BLaER1 (cell line): ENCODE measurements at regions not wholly inside any gene's neighbourhood (a gene's known extent, or its start where the extent isn't known, plus 50 kb on each side); places are given as distances from the start of the nearest gene placed in this dataset.

Source experiments
- H3K27ac ChIP-seq: shearing (Covaris generic); formaldehyde crosslinking; 2 replicates; pipeline ENCODE4 v1.8.1; 2022
- H3K27me3 ChIP-seq: shearing (Covaris generic); formaldehyde crosslinking; 2 replicates; pipeline ENCODE4 v1.8.1; 2022
- H3K36me3 ChIP-seq: shearing (Covaris generic); formaldehyde crosslinking; 2 replicates; pipeline ENCODE4 v1.8.1; 2022
- H3K4me1 ChIP-seq: shearing (Covaris generic); formaldehyde crosslinking; 2 replicates; pipeline ENCODE4 v1.8.1; 2022
- H3K4me2 ChIP-seq: shearing (Covaris generic); formaldehyde crosslinking; 2 replicates; pipeline ENCODE4 v1.8.1; 2022
- H3K4me3 ChIP-seq: shearing (Covaris generic); formaldehyde crosslinking; 2 replicates; pipeline ENCODE4 v1.8.1; 2022
- H3K9ac ChIP-seq: shearing (Covaris generic); formaldehyde crosslinking; 2 replicates; pipeline ENCODE4 v1.8.1; 2022
- H3K9me3 ChIP-seq: shearing (Covaris generic); formaldehyde crosslinking; 2 replicates; pipeline ENCODE4 v1.8.1; 2022
- H4K20me1 ChIP-seq: shearing (Covaris generic); formaldehyde crosslinking; 2 replicates; pipeline ENCODE4 v1.8.1; 2022
- Cebpa-rat ChIP-seq: shearing (Covaris generic); IDR thresholded peaks from 2 replicates; pipeline ENCODE4 v1.8.1; 2022

GRCh38 chr3:117709108-117709507 is 999.5 kb downstream of the TUSC7 start:
- H3K9me3 ChIP-seq = no peaks in the 10 kb centered on the region
- no peak overlapping the region for H3K27ac ChIP-seq
- H3K9ac ChIP-seq = no peak overlapping the region
- H3K4me3 ChIP-seq = no peak overlapping the region
- H3K27me3 ChIP-seq = no peaks in the 10 kb centered on the region
- TF ChIP-seq Cebpa-rat = no peak
- H4K20me1 ChIP-seq = no peaks in the 10 kb centered on the region
- H3K36me3 ChIP-seq = no peaks in the 10 kb centered on the region
- no peaks in the 10 kb centered on the region for H3K4me1 ChIP-seq
- no peak overlapping the region for H3K4me2 ChIP-seq

GRCh38 chr3:117710501-117710900 is 1000.9 kb downstream of the TUSC7 start:
- Histone ChIP-seq H3K4me1 (no peaks in the 10 kb centered on the region), H3K27me3 (no peaks in the 10 kb centered on the region), H3K9me3 (no peaks in the 10 kb centered on the region), H3K27ac (no peak overlapping the region), H3K4me3 (no peak overlapping the region), H3K4me2 (no peak overlapping the region), H3K9ac (no peak overlapping the region), H4K20me1 (no peaks in the 10 kb centered on the region), H3K36me3 (no peaks in the 10 kb centered on the region)
- TF ChIP-seq Cebpa-rat = no peak

GRCh38 chr3:117719316-117719926 is 1009.8 kb downstream of the TUSC7 start:
- TF ChIP-seq Cebpa-rat = no peak
- Histone ChIP-seq H3K27me3 (no peaks in the 10 kb centered on the region), H3K9ac (no peak overlapping the region), H3K4me2 (no peak overlapping the region), H3K36me3 (no peaks in the 10 kb centered on the region), H3K9me3 (no peaks in the 10 kb centered on the region), H3K27ac (no peak overlapping the region), H4K20me1 (no peaks in the 10 kb centered on the region), H3K4me1 (peaks cover 18% of the 10 kb centered on the region), H3K4me3 (no peak overlapping the region)

GRCh38 chr3:117721866-117722265 is 1012.3 kb downstream of the TUSC7 start:
- H3K9ac ChIP-seq = no peak overlapping the region

GRCh38 chr3:117722856-117723255 is 1013.3 kb downstream of the TUSC7 start:
- no peaks in the 10 kb centered on the region for H3K36me3 ChIP-seq
- H3K4me3 ChIP-seq = no peak overlapping the region
- H4K20me1 ChIP-seq = no peaks in the 10 kb centered on the region
- H3K9ac ChIP-seq = no peak overlapping the region
- peaks cover 18% of the 10 kb centered on the region for H3K4me1 ChIP-seq
- no peaks in the 10 kb centered on the region for H3K27me3 ChIP-seq
- H3K9me3 ChIP-seq = no peaks in the 10 kb centered on the region
- no peak for TF ChIP-seq Cebpa-rat
- no peak overlapping the region for H3K27ac ChIP-seq
- no peak overlapping the region for H3K4me2 ChIP-seq

More at GRCh38 chr3:117721866-117722265, 1012.3 kb downstream of the TUSC7 start:
- no peak overlapping the region for H3K4me2 ChIP-seq
- H3K4me3 ChIP-seq = no peak overlapping the region
- no peaks in the 10 kb centered on the region for H3K36me3 ChIP-seq
- no peak overlapping the region for H3K27ac ChIP-seq
- peaks cover 18% of the 10 kb centered on the region for H3K4me1 ChIP-seq
- no peaks in the 10 kb centered on the region for H4K20me1 ChIP-seq
- no peaks in the 10 kb centered on the region for H3K9me3 ChIP-seq
- TF ChIP-seq Cebpa-rat = no peak
- no peaks in the 10 kb centered on the region for H3K27me3 ChIP-seq

GRCh38 chr3:117723825-117724224 is 1014.2 kb downstream of the TUSC7 start:
- Histone ChIP-seq H3K27me3 (no peaks in the 10 kb centered on the region), H3K9me3 (no peaks in the 10 kb centered on the region)

GRCh38 chr3:117725314-117725713 is 1015.7 kb downstream of the TUSC7 start:
- no peaks in the 10 kb centered on the region for H3K27me3 ChIP-seq

More at GRCh38 chr3:117723825-117724224, 1014.2 kb downstream of the TUSC7 start:
- Histone ChIP-seq H4K20me1 (no peaks in the 10 kb centered on the region), H3K36me3 (no peaks in the 10 kb centered on the region), H3K4me3 (no peak overlapping the region), H3K4me1 (peaks cover 18% of the 10 kb centered on the region), H3K4me2 (no peak overlapping the region), H3K9ac (no peak overlapping the region), H3K27ac (no peak overlapping the region)
- TF ChIP-seq Cebpa-rat = no peak

GRCh38 chr3:117726776-117727175 is 1017.2 kb downstream of the TUSC7 start:
- no peaks in the 10 kb centered on the region for H4K20me1 ChIP-seq
- no peak overlapping the region for H3K9ac ChIP-seq
- H3K27ac ChIP-seq = no peak overlapping the region
- H3K27me3 ChIP-seq = no peaks in the 10 kb centered on the region
- H3K4me2 ChIP-seq = no peak overlapping the region
- H3K9me3 ChIP-seq = no peaks in the 10 kb centered on the region
- no peaks in the 10 kb centered on the region for H3K36me3 ChIP-seq
- TF ChIP-seq Cebpa-rat = no peak
- H3K4me1 ChIP-seq = peaks cover 10% of the 10 kb centered on the region; the same call in 1 of the 2 replicates
- H3K4me3 ChIP-seq = no peak overlapping the region

More at GRCh38 chr3:117725314-117725713, 1015.7 kb downstream of the TUSC7 start:
- Histone ChIP-seq H3K36me3 (no peaks in the 10 kb centered on the region), H3K9ac (no peak overlapping the region), H3K4me3 (no peak overlapping the region), H3K4me1 (peaks cover 18% of the 10 kb centered on the region), H3K27ac (no peak overlapping the region), H4K20me1 (no peaks in the 10 kb centered on the region), H3K4me2 (no peak overlapping the region), H3K9me3 (no peaks in the 10 kb centered on the region)
- TF ChIP-seq Cebpa-rat = no peak

GRCh38 chr3:117728226-117728625 is 1018.6 kb downstream of the TUSC7 start:
- Histone ChIP-seq H3K27ac (no peak overlapping the region), H3K4me2 (no peak overlapping the region), H3K9me3 (no peaks in the 10 kb centered on the region), H3K36me3 (no peaks in the 10 kb centered on the region), H3K9ac (no peak overlapping the region), H3K27me3 (no peaks in the 10 kb centered on the region), H3K4me3 (no peak overlapping the region), H4K20me1 (no peaks in the 10 kb centered on the region), H3K4me1 (0 out of 2 replicates have a peak, but pooled peaks cover 2% of the 10 kb centered on the region)
- TF ChIP-seq Cebpa-rat = no peak

- H3K27ac ChIP-seq = no peak overlapping the region
Observed at GRCh38 chr3:117734496-117734895, 1024.9 kb downstream of the TUSC7 start.

More at GRCh38 chr3:117734496-117734895, 1024.9 kb downstream of the TUSC7 start:
- no peaks in the 10 kb centered on the region for H3K27me3 ChIP-seq
- no peak for TF ChIP-seq Cebpa-rat
- H3K4me1 ChIP-seq = no peaks in the 10 kb centered on the region
- H3K36me3 ChIP-seq = no peaks in the 10 kb centered on the region
- no peaks in the 10 kb centered on the region for H4K20me1 ChIP-seq
- H3K9ac ChIP-seq = no peak overlapping the region
- no peak overlapping the region for H3K4me3 ChIP-seq
- no peak overlapping the region for H3K4me2 ChIP-seq
- no peaks in the 10 kb centered on the region for H3K9me3 ChIP-seq
